ENCODE measurements at regions not wholly inside any gene's neighbourhood (a gene's known extent, or its start where the extent isn't known, plus 50 kb on each side); places are given as distances from the start of the nearest gene placed in this dataset.

- Histone ChIP-seq H3K4me1 (replicated peaks in 1 of 2; ENCODE audit: control insufficient read depth in 2 of 2, insufficient read depth in 2 of 2, low read length in 2 of 2) (no peaks in the 10 kb centered on the region), H3K27ac (ENCODE audit: extremely low read depth, low read depth, low read length) (no peak overlapping the region), H4K20me1 (replicated peaks; ENCODE audit: control insufficient read depth, insufficient read depth, low read length) (no peaks in the 10 kb centered on the region), H3K36me3 (ENCODE audit: control insufficient read depth, insufficient read depth, low read length) (no peaks in the 10 kb centered on the region), H3K4me2 (ENCODE audit: insufficient read depth, low read length) (no peak overlapping the region), H3K79me2 (ENCODE audit: control insufficient read depth, insufficient read depth, low read length) (no peaks in the 10 kb centered on the region), H3K9me3 (replicated peaks; ENCODE audit: control insufficient read depth, insufficient read depth, low read depth, low read length) (no peaks in the 10 kb centered on the region), H3K9ac (ENCODE audit: insufficient read depth in 1 of 2, low read depth in 2 of 2, low read length in 2 of 2) (no peak overlapping the region), H3K9me1 (ENCODE audit: control insufficient read depth, insufficient read depth, low read length) (no peaks in the 10 kb centered on the region), H3K27me3 (ENCODE audit: control insufficient read depth in 2 of 2, insufficient read depth in 2 of 2, low read length in 2 of 2) (no peaks in the 10 kb centered on the region), H3K4me3 (no peak overlapping the region), H2AFZ (ENCODE audit: low read depth, low read length) (no peak overlapping the region)
- ChIA-PET CTCF (ENCODE audit: low intra/inter-chr PET ratio) (no interaction called here), POLR2A (no interaction called here)
- TF ChIP-seq NONO (IDR thresholded peaks at IDR 0.05; ENCODE audit: low read depth in 2 of 2, low read length in 1 of 2) (no peak), ZNF75A (CRISPR knock-in tag; IDR thresholded peaks at IDR 0.05) (no peak), MTF1 (CRISPR knock-in tag; IDR thresholded peaks at IDR 0.05; ENCODE audit: borderline replicate concordance) (no peak), ZNF561 (CRISPR knock-in tag; conservative IDR thresholded peaks at IDR 0.05) (no peak), IRF9 (tag; IDR thresholded peaks at IDR 0.05) (no peak), NCOA4 (IDR thresholded peaks at IDR 0.05; ENCODE audit: partially characterized antibody) (no peak), CHD1 (IDR thresholded peaks at IDR 0.05; ENCODE audit: low read length) (no peak), DNMT1 (IDR thresholded peaks at IDR 0.05) (no peak), E4F1 (CRISPR knock-in tag; IDR thresholded peaks at IDR 0.05; ENCODE audit: borderline replicate concordance) (no peak), JUND (IDR thresholded peaks at IDR 0.05; ENCODE audit: borderline replicate concordance, low read depth, low read length) (no peak), JUND (tag; IDR thresholded peaks at IDR 0.05; ENCODE audit: borderline replicate concordance, low read depth, low read length) (no peak), ZNF583 (CRISPR knock-in tag; IDR thresholded peaks at IDR 0.05) (no peak), ZC3H11A (IDR thresholded peaks at IDR 0.05; ENCODE audit: low read depth, low read length) (no peak), KDM2B (CRISPR knock-in tag; IDR thresholded peaks at IDR 0.05) (no peak), TCF3 (CRISPR knock-in tag; IDR thresholded peaks at IDR 0.05) (no peak), CBFA2T3 (IDR thresholded peaks at IDR 0.05) (no peak), ZBTB1 (CRISPR knock-in tag; IDR thresholded peaks at IDR 0.05; ENCODE audit: borderline replicate concordance, low read depth) (no peak), XRCC3 (IDR thresholded peaks at IDR 0.05) (no peak), ZNF143 (CRISPR knock-in tag; IDR thresholded peaks at IDR 0.05) (no peak)
- DNase-seq (ENCODE audit: extremely low read depth in 1 of 4, low spot score in 3 of 4) (no peak), ATAC-seq (no peak), FAIRE-seq (no peak)
- WGBS (ENCODE audit: insufficient coverage, low coverage, missing lambda C conversion rate): 0% methylated on average over 1 of the region's 1 CpG
- no TSS peak for BruUV-seq (replicated peaks)
- in situ Hi-C loops (cut with MboI) (no loop called here), intact Hi-C loops (cut with micrococcal nuclease) (no loop called here)
These were observed 80.5 kb upstream of the PRICKLE2 start for GRCh38 chr3:64305731-64306130.
